ENCODE measurements at regions not wholly inside any gene's neighbourhood (a gene's known extent, or its start where the extent isn't known, plus 50 kb on each side); places are given as distances from the start of the nearest gene placed in this dataset.
"Not testable (repeated sequence)": the region's sequence is repeated elsewhere in the genome, so short reads cannot be mapped to it uniquely, and the experiment has no call there.

GRCh38 chr3:140777631-140778233 is 99.9 kb downstream of the TRIM42 start:
- no peak for ATAC-seq
- TF ChIP-seq CTCF (IDR thresholded peaks at IDR 0.05) = no peak
- intact Hi-C loops (cut with DNase I, micrococcal nuclease) = no loop called here

GRCh38 chr3:140791368-140791767 is 113.5 kb downstream of the TRIM42 start:
- Histone ChIP-seq H3K4me1 (ENCODE audit: low read depth) (no peaks in the 10 kb centered on the region), H3K36me3 (ENCODE audit: low read depth) (no peaks in the 10 kb centered on the region), H3K4me3 (no peak overlapping the region), H3K9me3 (peaks cover 6% of the 10 kb centered on the region)
- TF ChIP-seq CTCF (IDR thresholded peaks at IDR 0.05) = no peak
- ATAC-seq = no peak
- no peak for DNase-seq
- intact Hi-C loops (cut with DNase I, micrococcal nuclease) = no loop called here

More at GRCh38 chr3:140777631-140778233, 99.9 kb downstream of the TRIM42 start:
- Histone ChIP-seq H3K4me3 (no peak overlapping the region), H3K36me3 (ENCODE audit: low read depth) (no peaks in the 10 kb centered on the region), H3K4me1 (ENCODE audit: low read depth) (no peaks in the 10 kb centered on the region), H3K9me3 (no peaks in the 10 kb centered on the region)
- no peak for DNase-seq

- H3K4me3 ChIP-seq = no peak overlapping the region
- no peaks in the 10 kb centered on the region for H3K36me3 ChIP-seq (ENCODE audit: low read depth)
- no peaks in the 10 kb centered on the region for H3K4me1 ChIP-seq (ENCODE audit: low read depth)
- intact Hi-C loops (cut with DNase I, micrococcal nuclease) = no loop called here
- no peak for TF ChIP-seq CTCF (IDR thresholded peaks at IDR 0.05)
- ATAC-seq (no peak), DNase-seq (no peak)
- H3K9me3 ChIP-seq = peaks cover 6% of the 10 kb centered on the region
These were observed 116.6 kb downstream of the TRIM42 start for GRCh38 chr3:140794507-140794906.

- H3K9me3 ChIP-seq; intact Hi-C loops (cut with DNase I, micrococcal nuclease); H3K36me3 ChIP-seq (ENCODE audit: low read depth); DNase-seq; ATAC-seq; H3K4me3 ChIP-seq; H3K4me1 ChIP-seq (ENCODE audit: low read depth): not testable (repeated sequence)
These were observed 125.0 kb downstream of the TRIM42 start for GRCh38 chr3:140802898-140803297.

- intact Hi-C loops (cut with DNase I, micrococcal nuclease) = no loop called here
- ATAC-seq = no peak
- H3K9me3 ChIP-seq = no peaks in the 10 kb centered on the region
- DNase-seq = no peak
- H3K36me3 ChIP-seq (ENCODE audit: low read depth) = no peaks in the 10 kb centered on the region
- TF ChIP-seq CTCF (IDR thresholded peaks at IDR 0.05) = no peak
- no peak overlapping the region for H3K4me3 ChIP-seq
- H3K4me1 ChIP-seq (ENCODE audit: low read depth) = no peaks in the 10 kb centered on the region
These were observed 131.5 kb downstream of the TRIM42 start for GRCh38 chr3:140809316-140809715.

GRCh38 chr3:140816372-140817195 is 125.1 kb upstream of the SLC25A36 start:
- no peaks in the 10 kb centered on the region for H3K4me1 ChIP-seq (ENCODE audit: low read depth)
- no peak for TF ChIP-seq CTCF (IDR thresholded peaks at IDR 0.05)
- intact Hi-C loops (cut with DNase I, micrococcal nuclease) = no loop called here
- H3K9me3 ChIP-seq = no peaks in the 10 kb centered on the region
- H3K4me3 ChIP-seq = no peak overlapping the region
- DNase-seq = no peak
- no peak for ATAC-seq
- H3K36me3 ChIP-seq (ENCODE audit: low read depth) = no peaks in the 10 kb centered on the region
